ENCODE measurements at regions not wholly inside any gene's neighbourhood (a gene's known extent, or its start where the extent isn't known, plus 50 kb on each side); places are given as distances from the start of the nearest gene placed in this dataset.

GRCh38 chr10:22054961-22055360, 51.4 kb upstream of the DNAJC1 start:
- TF ChIP-seq CTCF (IDR thresholded peaks at IDR 0.05): no peak
- TF ChIP-seq POLR2AphosphoS5 (IDR thresholded peaks at IDR 0.05): no peak
- no peak for TF ChIP-seq POLR2A (IDR thresholded peaks at IDR 0.05)
